ACHN (cell line): ENCODE measurements at regions not wholly inside any gene's neighbourhood (a gene's known extent, or its start where the extent isn't known, plus 50 kb on each side); places are given as distances from the start of the nearest gene placed in this dataset.
"Not testable (repeated sequence)": the region's sequence is repeated elsewhere in the genome, so short reads cannot be mapped to it uniquely, and the experiment has no call there.

Experiments used
- DNase-seq: peaks from one replicate; pipeline ENCODE4 v3.0.0-alpha.2; 2015
- in situ Hi-C: cut with HindIII; loops from 2 replicates; pipeline ENCODE4 v1.10.0; 2017; ENCODE audit warnings: low sequenced_read_pairs, low pct_ligation_motif_present, low pct_unique_long_range_greater_than_20kb

DNA sequence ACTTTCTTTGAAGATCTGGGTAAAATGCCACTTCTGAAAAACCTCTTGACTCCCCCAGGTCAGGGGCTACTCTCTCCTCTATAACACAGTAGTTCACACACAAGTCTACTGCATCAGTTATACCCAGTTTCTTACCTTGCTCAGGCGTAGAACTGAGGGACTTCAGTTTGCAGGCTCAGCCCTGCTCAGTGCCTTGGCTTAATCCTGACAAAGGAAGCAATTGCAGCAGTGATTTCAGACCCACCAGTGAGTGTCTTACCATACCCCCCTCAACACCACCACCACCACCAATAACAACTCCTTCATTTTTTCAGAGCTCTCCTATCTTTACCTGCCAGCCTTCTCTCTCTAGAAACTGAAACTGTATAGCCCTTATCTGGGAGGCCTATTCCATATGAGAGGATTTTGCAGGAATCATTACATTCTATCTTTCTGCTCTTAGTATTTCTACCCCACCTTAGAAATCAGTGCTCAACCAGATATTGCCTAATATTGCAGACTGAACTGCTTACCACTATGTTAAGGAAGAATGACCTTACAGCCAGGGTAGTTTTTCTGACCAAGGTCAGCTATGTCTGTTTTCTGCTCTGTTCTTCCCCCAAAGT, 105.5 kb upstream of the S1PR1 start:
- in situ Hi-C loops, result no loop called here
- DNase-seq, result peak; percentile 7

GRCh38 chr1:101130673-101131072, 105.1 kb upstream of the DPH5 start:
- peak; percentile 91 for DNase-seq
- in situ Hi-C loops, result no loop called here

GRCh38 chr1:101128846-101129245, 103.3 kb upstream of the DPH5 start:
- DNase-seq, result no peak
- in situ Hi-C loops, result no loop called here

- no peak for DNase-seq
- in situ Hi-C loops, result no loop called here
Observed at GRCh38 chr1:101128211-101128727, 102.7 kb upstream of the DPH5 start.

DNA sequence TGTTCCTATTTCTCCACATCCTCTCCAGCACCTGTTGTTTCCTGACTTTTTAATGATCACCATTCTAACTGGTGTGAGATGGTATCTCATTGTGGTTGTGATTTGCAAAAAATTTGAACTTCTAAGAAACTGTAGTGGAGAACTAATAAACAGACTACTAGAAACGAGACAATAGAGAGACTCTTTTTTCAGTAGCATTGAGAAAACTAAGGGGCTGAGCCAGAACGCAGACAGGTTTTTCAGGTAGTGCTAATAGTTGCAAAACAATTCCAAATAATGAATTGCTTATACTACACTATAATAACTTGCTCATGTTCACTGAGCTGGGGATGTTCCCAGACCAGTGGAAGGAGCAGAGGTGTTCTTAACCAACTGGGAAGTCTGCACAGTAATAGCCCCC, 98.8 kb upstream of the DPH5 start:
- in situ Hi-C loops, result no loop called here
- no peak for DNase-seq

DNA sequence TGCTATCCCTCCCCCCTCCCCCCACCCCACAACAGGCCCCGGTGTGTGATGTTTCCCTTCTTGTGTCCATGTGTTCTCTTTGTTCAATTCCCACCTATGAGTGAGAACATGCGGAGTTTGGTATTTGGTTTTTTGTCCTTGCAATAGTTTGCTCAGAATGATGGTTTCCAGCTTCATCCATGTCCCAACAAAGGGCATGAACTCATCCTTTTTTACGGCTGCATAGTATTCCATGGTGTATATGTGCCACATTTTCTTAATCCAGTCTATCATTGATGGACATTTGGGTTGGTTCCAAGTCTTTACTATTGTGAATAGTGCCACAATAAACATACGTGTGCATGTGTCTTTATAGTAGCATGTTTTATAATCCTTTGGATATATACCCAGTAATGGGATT, 98.3 kb upstream of the DPH5 start:
- in situ Hi-C loops, DNase-seq: not testable (repeated sequence)

- in situ Hi-C loops, result no loop called here
- DNase-seq, result no peak
Observed at GRCh38 chr1:101122452-101123166, 97.0 kb upstream of the DPH5 start.

- no peak for DNase-seq
- in situ Hi-C loops, result no loop called here
Observed at GRCh38 chr1:101121975-101122374, 96.4 kb upstream of the DPH5 start.

DNA sequence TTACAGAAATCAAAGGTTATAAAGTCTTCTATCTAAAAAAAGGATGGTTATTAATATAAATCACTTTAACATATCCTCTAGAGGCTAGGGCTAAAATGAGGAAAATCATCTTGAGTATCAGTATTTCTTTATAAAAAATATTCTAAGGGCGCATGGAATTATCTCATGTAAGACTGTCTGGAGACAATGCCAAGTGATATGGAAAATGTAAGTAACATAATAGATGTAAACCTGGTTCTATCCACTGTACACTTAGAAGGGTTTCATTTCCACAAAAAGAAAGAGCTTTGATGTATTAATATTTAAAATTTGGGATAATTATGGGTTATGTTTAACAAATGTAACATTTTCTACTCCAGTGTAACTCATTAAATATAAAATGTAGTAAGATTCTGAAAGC, 95.9 kb upstream of the DPH5 start:
- in situ Hi-C loops, result no loop called here
- no peak for DNase-seq

- in situ Hi-C loops, result no loop called here
- no peak for DNase-seq
Observed at GRCh38 chr1:101120868-101121267, 95.3 kb upstream of the DPH5 start.

- DNase-seq, result no peak
- in situ Hi-C loops, result no loop called here
Observed at GRCh38 chr1:101119289-101119688, 93.7 kb upstream of the DPH5 start.

DNA sequence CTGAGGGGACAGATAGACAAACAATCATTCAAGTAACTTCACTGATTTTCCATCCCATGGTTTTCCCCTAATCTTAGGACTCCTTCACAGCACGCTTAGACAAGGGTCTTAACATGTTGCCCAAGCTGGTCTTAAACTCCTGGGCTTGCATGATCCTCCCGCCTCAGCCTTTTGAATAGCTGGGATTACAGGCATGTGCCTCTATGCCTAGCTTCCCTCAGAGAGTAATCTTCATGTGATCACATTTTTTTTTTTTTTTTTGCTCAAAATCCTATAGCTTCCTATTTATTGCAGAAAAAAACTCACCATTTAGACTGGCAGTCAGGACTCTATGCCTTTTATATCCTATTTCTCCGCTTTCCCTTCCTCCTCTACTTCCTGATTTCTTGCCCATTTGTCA, 90.4 kb upstream of the DPH5 start:
- DNase-seq, result no peak
- in situ Hi-C loops, result no loop called here

DNA sequence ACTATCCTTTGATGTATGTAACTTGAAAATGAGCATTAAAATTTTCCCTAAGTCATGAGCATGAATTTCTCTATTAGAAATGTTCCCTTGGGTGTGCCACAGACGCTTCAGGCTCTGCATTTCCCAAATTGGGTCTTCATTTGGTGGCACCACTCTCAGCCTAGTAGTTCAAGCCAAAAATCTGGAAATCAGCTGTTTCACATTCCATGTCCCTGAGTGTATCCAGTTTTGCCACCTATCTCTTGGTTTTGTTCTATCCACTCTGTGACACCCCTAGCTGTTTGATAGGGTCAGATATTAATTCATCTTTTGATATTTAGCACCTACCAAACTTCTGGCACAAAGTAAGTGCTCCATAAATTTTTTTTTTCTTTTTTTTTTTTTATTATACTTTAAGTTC, 89.5 kb upstream of the DPH5 start:
- in situ Hi-C loops, result no loop called here
- DNase-seq, result no peak

DNA sequence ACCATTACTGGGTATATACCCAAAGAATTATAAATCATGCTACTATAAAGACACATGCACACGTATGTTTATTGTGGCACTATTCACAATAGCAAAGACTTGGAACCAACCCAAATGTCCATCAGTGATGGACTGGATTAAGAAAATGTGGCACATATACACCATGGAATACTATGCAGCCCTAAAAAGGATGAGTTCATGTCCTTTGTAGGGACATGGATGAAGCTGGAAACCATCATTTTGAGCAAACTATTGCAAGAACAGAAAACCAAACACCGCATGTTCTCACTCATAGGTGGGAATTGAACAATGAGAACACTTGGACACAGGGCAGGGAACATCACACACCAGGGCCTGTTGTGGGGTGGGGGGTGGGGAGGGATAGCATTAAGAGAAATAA, 88.5 kb upstream of the DPH5 start:
- in situ Hi-C loops, DNase-seq: not testable (repeated sequence)

GRCh38 chr1:101112051-101112780, 86.6 kb upstream of the DPH5 start:
- no peak for DNase-seq
- in situ Hi-C loops, result no loop called here

DNA sequence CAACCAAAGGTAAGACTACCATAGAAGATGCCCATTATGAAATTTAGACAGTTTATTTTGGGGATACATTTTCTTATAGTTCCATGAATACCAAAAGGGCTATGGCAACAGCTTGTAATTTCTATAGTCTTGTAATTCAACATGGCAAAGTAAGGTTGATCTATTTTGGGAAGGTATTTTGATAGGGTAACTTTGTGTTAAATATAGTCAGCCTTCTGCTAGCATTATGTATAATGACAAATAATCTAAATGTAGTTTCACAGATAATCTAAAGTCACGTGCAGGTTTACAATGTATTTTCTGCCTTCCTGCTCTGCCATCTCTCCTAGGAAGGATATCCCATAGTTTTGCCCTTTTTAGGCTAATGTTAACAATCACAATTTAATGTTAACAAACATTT, 85.9 kb upstream of the DPH5 start:
- DNase-seq, result no peak
- in situ Hi-C loops, result no loop called here

DNA sequence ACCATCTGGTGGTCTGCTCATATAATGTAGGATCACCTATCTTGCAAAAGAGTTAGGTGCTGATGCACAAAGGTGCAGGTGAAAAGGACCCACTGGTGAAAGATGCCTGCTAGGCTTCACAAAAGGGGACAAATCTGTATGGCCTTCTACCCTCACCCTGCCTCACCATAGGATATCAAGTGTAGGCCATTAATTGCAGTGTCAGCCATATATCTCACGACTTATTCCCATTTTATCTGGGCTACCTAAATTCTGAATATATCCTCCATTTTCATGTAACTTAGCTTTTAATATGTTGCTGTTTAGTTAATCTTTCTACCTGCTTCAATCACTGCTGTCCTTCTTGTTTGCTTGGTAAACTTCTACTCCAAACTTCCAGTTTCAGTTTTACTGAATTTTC, 84.2 kb upstream of the DPH5 start:
- in situ Hi-C loops, result no loop called here

DNA sequence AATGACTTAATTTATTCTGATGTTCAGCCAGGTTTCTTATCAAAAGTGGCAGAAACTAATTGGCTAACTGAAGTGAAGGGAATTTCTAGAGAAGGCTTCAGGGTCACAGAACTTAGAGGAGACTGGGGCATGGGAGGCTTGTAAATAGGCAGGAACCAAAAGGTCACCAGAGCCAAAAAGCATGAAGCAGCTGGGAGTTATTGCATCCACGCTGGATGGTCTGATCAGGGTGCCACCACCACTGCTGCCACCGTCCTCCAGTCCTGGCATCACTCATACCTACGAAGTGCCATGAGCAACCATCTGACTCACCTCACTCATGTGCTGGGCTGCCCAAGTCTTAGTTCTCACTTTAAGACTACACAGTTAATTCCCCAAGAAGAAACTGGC, 82.5 kb upstream of the DPH5 start:
- DNase-seq, result no peak
- in situ Hi-C loops, result no loop called here

More for the DNA sequence above, 84.2 kb upstream of the DPH5 start:
- DNase-seq, result no peak

GRCh38 chr1:101107496-101108110, 82.0 kb upstream of the DPH5 start:
- in situ Hi-C loops, result no loop called here
- DNase-seq, result no peak
